Heart left ventricle (tissue), 16 donors: ENCODE measurements at regions not wholly inside any gene's neighbourhood (a gene's known extent, or its start where the extent isn't known, plus 50 kb on each side); places are given as distances from the start of the nearest gene placed in this dataset.

Source experiments
- ATAC-seq, 4 donors: fragments of 200-7000 bp; cut with Tn5 transposase; one replicate each; pipeline ENCODE4 v1.9.1; 2020 to 2022; ENCODE audit warnings: moderate library complexity in 4 of 4, mild to moderate bottlenecking in 3 of 4, moderate number of reproducible peaks in 1 of 4
- DNase-seq, 5 donors: peaks; one replicate each; pipeline ENCODE4 v3.0.0-alpha.2; 2020
- H3K27ac ChIP-seq, 12 donors: fragments of 200-600 bp; sonication (generic) in 4 of 12; one replicate each; pipeline versions ENCODE4 v1.5.0 to v1.8.0; 2016 to 2022; ENCODE audit warnings: mild to moderate bottlenecking in 2 of 12
- H3K27me3 ChIP-seq, 9 donors: fragments of 200-600 bp; sonication (generic) in 2 of 9; one replicate each; pipeline versions ENCODE4 v1.5.1 to v1.8.0; 2016 to 2022; ENCODE audit warnings: mild to moderate bottlenecking in 3 of 9
- H3K36me3 ChIP-seq, 9 donors: fragments of 200-600 bp; sonication (generic) in 2 of 9; one replicate each; pipeline versions ENCODE4 v1.5.0 to v1.8.0; 2018 to 2022; ENCODE audit warnings: mild to moderate bottlenecking in 2 of 9
- H3K4me1 ChIP-seq, 12 donors: fragments of 200-600 bp; sonication (generic) in 4 of 12; one replicate each; pipeline versions ENCODE4 v1.5.0 to v1.8.0; 2016 to 2022; ENCODE audit warnings: mild to moderate bottlenecking in 3 of 12
- H3K4me3 ChIP-seq, 12 donors: fragments of 200-600 bp; sonication (generic) in 4 of 12; one replicate each; pipeline versions ENCODE4 v1.5.0 to v1.8.0; 2017 to 2022; ENCODE audit warnings: mild to moderate bottlenecking in 9 of 12, moderate library complexity in 4 of 12
- H3K9me3 ChIP-seq, 12 donors: fragments of 200-600 bp; sonication (generic) in 4 of 12; one replicate each; pipeline versions ENCODE4 v1.5.0 to v1.8.0; 2016 to 2022; ENCODE audit warnings: mild to moderate bottlenecking in 1 of 12
- POLR2A ChIP-seq, 2 donors: fragments of 450-650 bp; IDR thresholded peaks; one replicate each; pipeline ENCODE4 v1.6.1; 2017; ENCODE audit warnings: antibody characterized with exemption in 2 of 2, mild to moderate bottlenecking in 2 of 2, moderate library complexity in 2 of 2
- WGBS, 4 donors: extraction: QIAGEN DNeasy Blood & Tissue Kit in 2 of 4; methylation state at CpG; one replicate each; pipeline versions ENCODE4 v1.1.5 to v1.1.7; 2013 to 2018; 5-methylcytosine and 5-hydroxymethylcytosine counted together
- intact Hi-C, 10 donors: fragments of 100-400 bp; cut with DNase I; formaldehyde crosslinking; loops; one replicate each; pipeline versions ENCODE4 v1.11.1 to v1.14.2; 2022
- TF ChIP-seq, protein P1 (sequence below), 12 donors: fragments of 200-600 bp; sonication (generic) in 4 of 12; IDR thresholded peaks; one replicate each; pipeline versions ENCODE4 v1.5.0 to v1.8.0; 2018 to 2022; ENCODE audit warnings: antibody characterized with exemption in 12 of 12, mild to moderate bottlenecking in 5 of 12
- donor health status: ischemic (EF 13 %, LVEDD 7.1; RV severe dilation, severe dysfunction).
- donor health status: healthy with polysubstance abuse.
- donor health status: DM: no; HTN: yes; CAD: no.
- donor health status: DM: no; HTN: no; CAD: no.
- donor health status: ischemic (EF 25% LVEDD 6.9; RV normal size, moderate dysfunction).
- donor health status: ischemic (EF 25% LVEDD 5.7; RV mildly dilated, moderate dysfunction).
- donor health status: healthy.
- donor health status: DM: yes; HTN: yes; CAD: no.
- donor health status: ischemic (EF 35%, LVEDD 5.7; RV mildly dilated, moderate dysfunction).
- donor health status: nonischemic (EF 11% LVEDD 7.7; RV severe dilation, severe dysfunction).
- donor health status: DM: yes; HTN: yes; CAD: no.
- donor health status: PGD.
- donor health status: ischemic (EF 29% LVEDD 5.4; RV normal size, mild dysfunction).
- donor health status: nonischemic (EF 23%, LVEDD 6.1; RV moderate dilation, normal function).

DNA sequence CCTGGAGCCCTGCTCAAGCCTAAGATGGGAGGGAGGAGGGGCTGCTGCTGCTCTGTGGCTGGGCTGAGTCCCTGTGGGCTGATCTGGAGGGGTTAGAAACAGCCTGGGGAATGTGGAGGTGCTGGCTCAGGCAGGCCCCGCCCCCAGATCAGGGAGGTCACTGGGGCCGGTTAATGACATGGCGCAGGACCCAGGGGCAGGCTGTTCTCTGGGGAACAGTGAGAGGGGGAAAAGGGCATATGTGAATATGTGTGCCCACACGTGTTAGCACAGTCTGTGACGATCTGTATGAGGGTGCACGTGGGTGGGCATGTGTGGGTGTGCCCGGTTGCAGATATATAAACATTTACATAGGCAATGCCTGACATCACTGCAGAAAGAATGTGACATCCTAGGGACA, 143.5 kb downstream of the MIAT start:
- Histone ChIP-seq H3K4me3 (no peak overlapping the region), H3K4me1 (no peaks in the 10 kb centered on the region), H3K27me3 (no peaks in the 10 kb centered on the region), H3K36me3 (no peaks in the 10 kb centered on the region), H3K27ac (no peak overlapping the region), H3K9me3 (no peaks in the 10 kb centered on the region)
- intact Hi-C loops = no loop called here
- DNase-seq = no peak
- WGBS, 4 donors = 57 to 75% (median 63%) methylated on average over 7 of the region's 7 CpGs
- TF ChIP-seq POLR2A (IDR thresholded peaks at IDR 0.05) = no peak
- TF ChIP-seq, protein P1, sequence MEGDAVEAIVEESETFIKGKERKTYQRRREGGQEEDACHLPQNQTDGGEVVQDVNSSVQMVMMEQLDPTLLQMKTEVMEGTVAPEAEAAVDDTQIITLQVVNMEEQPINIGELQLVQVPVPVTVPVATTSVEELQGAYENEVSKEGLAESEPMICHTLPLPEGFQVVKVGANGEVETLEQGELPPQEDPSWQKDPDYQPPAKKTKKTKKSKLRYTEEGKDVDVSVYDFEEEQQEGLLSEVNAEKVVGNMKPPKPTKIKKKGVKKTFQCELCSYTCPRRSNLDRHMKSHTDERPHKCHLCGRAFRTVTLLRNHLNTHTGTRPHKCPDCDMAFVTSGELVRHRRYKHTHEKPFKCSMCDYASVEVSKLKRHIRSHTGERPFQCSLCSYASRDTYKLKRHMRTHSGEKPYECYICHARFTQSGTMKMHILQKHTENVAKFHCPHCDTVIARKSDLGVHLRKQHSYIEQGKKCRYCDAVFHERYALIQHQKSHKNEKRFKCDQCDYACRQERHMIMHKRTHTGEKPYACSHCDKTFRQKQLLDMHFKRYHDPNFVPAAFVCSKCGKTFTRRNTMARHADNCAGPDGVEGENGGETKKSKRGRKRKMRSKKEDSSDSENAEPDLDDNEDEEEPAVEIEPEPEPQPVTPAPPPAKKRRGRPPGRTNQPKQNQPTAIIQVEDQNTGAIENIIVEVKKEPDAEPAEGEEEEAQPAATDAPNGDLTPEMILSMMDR (IDR thresholded peaks at IDR 0.05) = no peak
- ATAC-seq = no peak

DNA sequence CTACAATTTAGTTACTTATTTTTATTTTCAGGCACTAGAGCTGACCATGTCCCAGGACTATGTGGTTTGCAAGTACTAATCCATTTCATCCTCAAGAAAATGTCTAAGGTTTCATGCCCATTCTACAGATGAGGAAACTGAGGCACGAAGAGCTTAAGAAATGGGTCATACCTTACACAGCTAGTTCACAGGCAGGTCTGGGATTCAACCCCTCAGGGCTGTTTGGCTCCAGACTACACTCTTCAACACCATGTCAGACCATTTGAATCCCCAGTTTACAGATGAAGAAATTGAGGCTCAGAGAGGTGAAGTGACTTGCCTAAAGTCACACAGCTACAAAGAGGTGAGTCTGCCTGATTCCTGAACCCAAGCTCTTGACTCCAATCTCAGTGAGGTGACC, 144.1 kb downstream of the MIAT start:
- ATAC-seq (no peak), DNase-seq (no peak)
- H3K27ac ChIP-seq = no peak overlapping the region
- no peaks in the 10 kb centered on the region for H3K36me3 ChIP-seq
- H3K9me3 ChIP-seq = no peaks in the 10 kb centered on the region
- H3K4me1 ChIP-seq = no peaks in the 10 kb centered on the region
- H3K4me3 ChIP-seq = no peak overlapping the region
- 90 to 100% (median 92%) methylated on average over 1 of the region's 1 CpG for WGBS, 4 donors
- TF ChIP-seq, protein P1 (IDR thresholded peaks at IDR 0.05) = no peak
- no peak for TF ChIP-seq POLR2A (IDR thresholded peaks at IDR 0.05)
- H3K27me3 ChIP-seq = no peaks in the 10 kb centered on the region
- intact Hi-C loops = no loop called here

DNA sequence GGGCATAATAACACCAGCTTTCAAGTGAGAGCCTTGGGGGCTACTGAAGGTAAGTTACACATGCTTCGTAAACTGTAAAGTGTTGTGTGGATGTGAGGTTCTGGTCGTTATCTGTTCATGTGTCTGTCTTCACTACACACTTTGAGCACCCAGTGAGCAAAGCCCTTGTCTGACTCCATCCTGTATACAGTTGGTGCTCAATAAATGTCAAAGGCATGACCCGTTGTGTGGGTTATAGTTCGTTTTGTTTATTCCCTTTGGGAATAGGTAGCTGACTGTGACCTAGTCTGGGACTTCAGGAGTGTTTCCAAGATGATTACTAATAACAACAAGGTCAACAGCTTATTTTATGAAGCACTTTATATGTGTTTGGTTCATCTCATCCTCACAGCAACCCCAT, 146.9 kb downstream of the MIAT start:
- Histone ChIP-seq H3K27me3 (no peaks in the 10 kb centered on the region), H3K36me3 (no peaks in the 10 kb centered on the region), H3K27ac (no peak overlapping the region), H3K9me3 (no peaks in the 10 kb centered on the region), H3K4me1 (peaks cover 0 to 3% (median 0%) of the 10 kb centered on the region in 12 donors), H3K4me3 (no peak overlapping the region)
- ATAC-seq = no peak
- no peak for DNase-seq
- no peak for TF ChIP-seq POLR2A (IDR thresholded peaks at IDR 0.05)
- TF ChIP-seq, protein P1 (IDR thresholded peaks at IDR 0.05) = no peak
- 84 to 95% (median 88%) methylated on average over 4 of the region's 4 CpGs for WGBS, 4 donors
- intact Hi-C loops = no loop called here

DNA sequence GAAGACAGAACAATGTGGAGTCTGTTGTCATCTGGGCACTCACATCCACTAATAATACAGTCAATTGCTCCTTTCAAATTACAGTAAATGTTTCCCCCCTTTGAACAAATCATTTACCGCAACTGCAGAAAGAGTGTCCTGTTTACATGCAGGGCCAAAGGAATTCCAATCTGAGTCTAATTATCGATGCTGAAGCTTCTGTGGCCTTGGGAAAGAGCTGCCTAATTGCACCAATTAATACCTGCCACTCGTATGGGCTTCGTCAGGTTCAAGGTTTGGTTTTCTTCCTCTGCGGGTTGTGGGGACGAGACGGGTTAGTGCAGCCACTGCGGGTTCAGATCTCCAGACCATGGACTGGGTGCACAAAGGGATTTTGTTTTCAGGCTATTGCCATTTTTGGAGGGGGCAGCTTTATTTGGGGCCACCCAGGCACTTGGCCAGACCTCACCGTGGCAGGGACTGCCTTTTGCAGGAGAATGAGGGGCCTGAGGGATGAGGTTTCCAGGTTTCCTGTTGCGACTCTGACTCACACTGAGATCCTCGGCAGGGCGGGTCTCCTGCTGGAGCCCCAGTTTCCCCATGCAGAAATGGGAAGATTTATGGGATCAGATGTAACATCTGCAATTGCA, 147.6 kb downstream of the MIAT start:
- no peak for TF ChIP-seq POLR2A (IDR thresholded peaks at IDR 0.05)
- TF ChIP-seq, protein P1 (IDR thresholded peaks at IDR 0.05) = no peak
- intact Hi-C loops = no loop called here
- ATAC-seq (no peak), DNase-seq (no peak)
- 70 to 84% (median 75%) methylated on average over 8 to 12 of the region's 12 CpGs for WGBS, 4 donors
- Histone ChIP-seq H3K27me3 (no peaks in the 10 kb centered on the region), H3K4me3 (no peak overlapping the region), H3K27ac (no peak overlapping the region), H3K36me3 (no peaks in the 10 kb centered on the region), H3K9me3 (no peaks in the 10 kb centered on the region), H3K4me1 (peaks cover 0 to 7% (median 0%) of the 10 kb centered on the region in 12 donors)
